GM18508 (cell line): ENCODE measurements at regions not wholly inside any gene's neighbourhood (a gene's known extent, or its start where the extent isn't known, plus 50 kb on each side); places are given as distances from the start of the nearest gene placed in this dataset.

Experiments used
- ATAC-seq: cut with Tn5 transposase; IDR thresholded peaks from one replicate; pipeline ENCODE4 v1.9.1; 2021; ENCODE audit warnings: moderate number of reproducible peaks; ENCODE audit not compliant: insufficient read depth, unreplicated experiment

DNA sequence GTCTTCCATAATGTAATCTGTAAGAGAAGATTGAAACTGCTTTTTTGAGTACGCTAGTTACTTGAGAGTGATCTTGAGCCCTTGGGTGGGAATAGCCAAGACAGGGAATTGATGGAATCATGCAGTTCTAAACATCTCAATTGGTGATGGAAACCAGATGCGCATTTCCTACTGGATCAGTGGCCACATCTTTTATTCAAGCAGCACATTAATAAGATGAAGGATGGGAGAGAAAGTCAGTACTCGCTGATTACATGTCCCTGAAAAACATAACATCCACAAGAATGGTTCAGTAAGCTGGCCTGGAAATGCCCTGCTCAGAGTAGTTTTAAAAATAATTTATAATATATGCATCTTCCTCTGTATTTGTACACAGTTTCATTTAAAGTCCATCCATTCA lies 833.8 kb downstream of the JRKL start:
- ATAC-seq, result no peak

DNA sequence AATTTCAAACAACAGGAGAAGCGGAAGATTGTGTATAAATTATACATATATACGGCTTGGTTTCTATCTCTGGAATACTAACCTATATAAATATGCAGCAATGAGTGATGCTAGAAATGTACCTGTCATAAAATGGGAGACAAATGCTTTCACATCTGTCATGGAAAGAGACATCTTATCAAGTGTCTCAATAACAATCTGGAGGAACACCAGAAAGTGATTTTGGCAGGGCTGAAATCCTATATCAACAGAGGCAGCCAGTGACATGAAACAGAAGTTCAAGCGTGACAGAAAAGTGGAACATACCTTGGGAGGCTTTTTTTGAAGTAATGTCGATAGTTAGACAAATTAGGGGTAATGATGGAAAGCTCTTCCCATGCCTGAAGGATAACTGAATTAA lies 834.6 kb downstream of the JRKL start:
- no peak for ATAC-seq

DNA sequence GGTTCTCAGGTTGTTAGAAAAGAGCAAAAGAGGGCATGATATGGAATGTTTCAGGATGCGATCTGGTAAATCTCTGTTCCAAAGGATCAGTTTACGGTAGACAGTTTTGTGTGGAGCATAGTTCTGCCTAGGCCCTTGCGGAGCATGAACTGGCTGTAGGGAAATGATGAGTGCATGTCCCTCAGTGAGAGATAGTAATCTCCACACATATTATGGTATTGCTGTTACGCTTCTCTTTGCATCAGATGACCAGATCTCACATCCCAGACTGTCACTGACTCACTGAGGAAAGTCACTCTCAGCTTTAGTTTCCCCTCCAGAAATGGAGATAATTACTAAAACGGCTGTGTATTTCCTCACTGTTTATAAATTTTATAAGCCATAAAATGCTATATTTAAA lies 836.0 kb downstream of the JRKL start:
- ATAC-seq, result no peak

DNA sequence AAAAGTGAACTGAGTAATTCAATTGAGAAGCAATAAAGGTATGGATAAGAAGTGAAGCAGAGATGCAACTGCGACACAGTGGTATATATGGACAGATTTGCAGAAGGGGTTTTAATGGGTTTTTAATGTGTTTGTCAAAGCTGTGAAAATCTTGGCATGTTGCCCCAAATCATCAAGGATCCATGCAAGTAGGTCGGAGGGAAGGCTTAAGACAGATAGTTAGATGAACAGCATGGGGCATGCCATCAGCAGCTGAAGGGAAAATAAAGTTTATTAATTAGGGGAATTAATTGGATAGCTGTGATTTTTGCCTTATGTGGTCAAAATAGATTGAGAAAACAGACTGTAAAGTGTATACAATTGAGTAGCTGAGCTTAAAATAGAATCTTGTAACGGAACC lies 840.1 kb downstream of the JRKL start:
- no peak for ATAC-seq

DNA sequence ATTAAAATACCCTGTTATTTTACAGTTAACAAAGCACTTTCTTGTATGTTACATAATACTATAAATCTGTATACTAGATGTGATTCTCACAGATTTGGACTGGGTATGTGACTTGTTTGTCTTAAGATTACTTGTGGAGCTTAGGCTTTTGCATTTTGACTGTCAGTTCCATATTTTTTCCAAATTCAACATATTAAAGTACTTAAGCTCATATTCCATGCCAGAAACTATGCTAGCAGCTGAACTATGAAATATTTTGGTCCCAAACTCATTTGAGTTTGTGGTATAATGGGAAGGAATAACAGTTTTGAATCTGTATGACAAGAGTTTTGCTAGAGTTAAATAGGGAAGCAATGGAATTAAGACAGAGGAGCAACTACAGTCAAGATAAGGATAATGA lies 841.4 kb downstream of the JRKL start:
- ATAC-seq, result no peak

DNA sequence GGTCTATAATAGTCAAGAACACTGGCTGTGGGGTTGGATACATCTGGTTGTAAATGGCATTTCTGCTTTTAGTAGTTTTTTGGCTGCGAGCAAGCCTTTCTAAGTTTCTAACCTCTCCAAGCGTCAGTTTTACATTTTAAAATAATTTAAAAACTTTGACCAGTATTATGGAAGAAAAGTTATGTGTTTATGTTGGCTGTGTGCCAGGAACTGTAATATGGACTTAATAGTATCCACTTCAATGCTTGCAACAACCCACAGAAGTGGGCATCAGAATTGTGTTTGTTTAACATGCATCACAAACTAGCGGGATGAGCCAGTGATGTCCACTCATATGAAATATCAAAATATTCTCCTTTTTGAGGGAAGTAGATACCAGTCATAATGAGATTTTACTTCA lies 844.2 kb downstream of the JRKL start:
- ATAC-seq, result no peak

DNA sequence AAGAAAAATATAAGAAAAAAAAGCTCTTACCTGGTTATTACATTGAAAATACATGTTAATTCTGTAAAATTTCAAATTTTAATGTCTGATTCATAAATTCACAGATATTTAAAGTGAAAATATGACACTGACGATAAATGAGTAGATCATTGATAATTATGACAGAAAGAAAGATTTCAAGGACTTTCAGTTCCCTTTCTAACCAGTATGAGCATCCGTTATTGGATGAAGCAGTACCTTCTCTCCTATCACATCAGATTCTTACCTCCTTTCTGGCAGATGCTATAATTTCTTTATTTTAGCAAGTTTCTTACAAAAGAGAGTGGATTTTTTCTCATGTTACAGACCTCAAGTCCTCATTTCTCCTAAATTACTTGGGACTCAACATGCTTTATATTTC lies 847.3 kb downstream of the JRKL start:
- ATAC-seq, result no peak

DNA sequence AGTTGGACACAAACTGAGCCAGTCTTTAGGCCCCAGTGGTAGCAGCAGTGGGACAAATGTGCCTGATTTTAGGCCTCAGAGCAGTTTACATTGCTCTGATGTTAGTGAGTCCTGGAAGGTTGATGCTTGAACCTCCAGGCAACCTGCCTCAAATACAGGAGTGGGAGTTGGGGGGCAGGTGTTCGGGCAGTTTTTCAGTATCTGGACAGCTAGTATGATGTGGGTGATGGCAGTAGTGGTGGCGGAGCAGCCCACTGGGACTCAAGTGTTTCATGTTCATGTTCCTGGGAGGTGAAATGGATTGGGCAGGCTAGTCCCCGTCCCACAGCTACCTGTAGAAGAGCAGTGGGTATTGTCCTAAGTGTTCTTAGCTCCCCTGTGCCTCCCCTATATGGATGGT lies 857.8 kb downstream of the JRKL start:
- no peak for ATAC-seq

DNA sequence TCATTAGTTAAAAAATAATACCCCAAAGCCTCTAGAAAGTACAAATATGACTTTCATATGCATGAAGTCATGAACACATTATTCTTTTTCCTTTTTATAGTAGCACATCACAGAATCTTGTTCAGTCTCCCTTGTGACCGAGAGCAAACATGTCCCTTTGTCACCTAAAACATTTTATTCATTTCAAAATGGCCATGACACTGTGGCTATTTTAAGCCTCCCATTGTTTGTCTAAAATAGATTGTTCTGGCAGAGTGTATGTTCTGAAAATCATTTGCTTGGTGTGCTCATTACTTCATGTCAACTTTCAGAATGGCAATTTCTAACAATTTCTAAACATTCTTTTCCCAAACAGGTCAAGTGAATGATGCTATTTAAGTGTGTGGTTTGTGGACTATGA lies 865.0 kb downstream of the JRKL start:
- no peak for ATAC-seq

DNA sequence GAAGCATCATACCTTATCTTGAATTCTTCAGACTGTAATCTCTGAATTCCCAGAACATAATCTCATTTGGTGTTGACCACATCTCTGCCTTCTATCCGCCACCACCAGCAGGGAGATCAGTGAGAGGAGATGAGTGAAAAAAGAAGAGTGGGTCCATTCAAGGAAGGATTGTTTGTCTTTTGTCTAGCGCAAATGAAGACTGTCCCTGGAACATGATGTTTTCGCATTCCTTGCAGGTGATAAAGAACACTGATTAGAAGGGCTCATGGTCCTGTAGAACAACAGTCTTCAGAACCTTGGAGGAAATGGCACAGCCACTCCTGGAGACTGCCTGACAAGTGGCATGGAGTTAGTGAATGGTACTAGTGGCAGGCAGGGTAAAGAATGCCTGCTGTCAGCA lies 869.6 kb downstream of the JRKL start:
- ATAC-seq, result no peak

DNA sequence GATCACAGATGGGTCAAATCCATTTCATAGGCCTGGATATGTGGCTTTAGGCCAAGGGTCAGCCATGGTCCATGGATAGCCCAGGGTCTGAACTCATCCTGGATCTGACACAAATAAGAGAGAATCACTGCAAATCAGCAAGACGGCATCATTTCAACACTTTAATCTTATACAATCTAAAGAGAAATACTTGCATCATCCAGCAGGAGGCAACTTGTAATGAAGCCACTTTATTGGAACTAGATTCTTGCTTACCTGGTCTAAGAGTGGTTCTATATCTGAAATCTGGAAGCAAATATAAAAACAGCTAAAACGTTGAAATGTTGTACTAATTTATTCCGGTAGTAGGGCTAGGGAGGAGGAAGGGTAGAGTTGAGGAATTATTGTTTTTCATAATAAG lies 870.1 kb downstream of the JRKL start:
- ATAC-seq, result no peak

DNA sequence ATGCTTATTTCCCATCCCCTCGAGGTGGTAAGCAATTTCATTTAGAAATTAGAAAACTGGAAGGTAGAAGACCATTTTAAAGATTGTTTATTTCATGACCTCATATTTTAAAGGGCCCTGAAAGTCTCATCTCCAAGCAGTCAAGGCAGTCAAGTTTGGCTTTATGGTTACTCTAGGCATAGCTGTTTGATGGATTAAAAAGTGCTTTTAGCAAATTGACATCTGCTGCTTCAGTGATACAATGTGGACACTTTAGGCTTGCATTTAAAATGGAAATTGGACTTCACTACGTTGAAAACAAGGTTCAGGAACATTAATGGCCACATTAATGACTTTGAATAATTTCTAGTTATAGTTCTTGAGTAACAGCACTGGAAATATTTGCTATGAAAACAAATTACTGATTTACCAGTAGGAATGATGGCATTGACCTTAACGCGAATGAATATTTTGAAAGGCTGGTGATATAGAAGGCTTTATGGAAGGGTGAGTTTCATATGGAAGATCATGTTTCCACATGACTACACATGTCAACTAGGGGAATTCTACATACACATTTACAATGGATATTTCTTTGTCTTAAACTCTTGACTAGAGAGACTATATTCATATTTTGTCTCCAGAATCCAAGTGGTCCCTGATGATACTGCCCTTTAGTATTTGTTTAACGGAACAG lies 873.5 kb downstream of the JRKL start:
- ATAC-seq, result no peak

DNA sequence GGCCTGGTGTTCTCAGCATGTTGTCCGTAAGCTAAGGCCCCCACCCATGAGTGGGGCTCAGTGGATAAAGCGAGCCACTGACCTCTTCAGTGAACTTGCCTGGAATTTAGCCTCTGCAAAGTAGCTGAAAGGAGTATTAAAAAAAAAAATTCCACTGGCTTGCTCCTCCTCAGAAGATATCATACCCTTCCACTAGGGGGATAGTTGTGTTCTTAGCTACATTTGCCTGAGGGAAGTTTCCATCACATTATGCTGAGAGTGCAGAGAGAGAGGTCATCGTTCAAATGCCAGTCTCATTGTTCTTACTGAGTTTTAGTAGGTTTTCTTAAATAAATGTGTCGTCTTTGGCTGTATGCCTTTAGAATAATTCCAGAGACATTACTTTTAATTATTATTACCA lies 879.7 kb downstream of the JRKL start:
- ATAC-seq, result no peak

DNA sequence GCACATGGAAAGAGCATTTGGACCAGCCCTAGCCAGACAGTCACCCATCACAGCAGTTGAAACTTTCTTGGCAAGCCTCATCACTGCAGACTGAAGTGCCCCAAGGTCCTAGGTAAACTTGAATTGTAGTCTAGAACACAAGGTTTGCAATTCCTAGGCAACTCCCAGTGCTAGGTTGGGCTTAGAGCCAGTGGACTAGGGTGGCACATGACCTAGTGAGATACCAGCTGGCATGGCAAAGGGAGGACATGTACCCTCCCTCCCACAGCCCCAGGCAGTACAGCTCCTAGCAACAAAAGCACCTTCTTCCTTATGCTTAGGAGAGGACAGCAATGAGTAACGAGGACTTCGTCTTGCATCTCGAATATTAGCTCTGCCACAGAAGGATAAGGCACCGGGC lies 889.5 kb downstream of the JRKL start:
- ATAC-seq, result no peak

DNA sequence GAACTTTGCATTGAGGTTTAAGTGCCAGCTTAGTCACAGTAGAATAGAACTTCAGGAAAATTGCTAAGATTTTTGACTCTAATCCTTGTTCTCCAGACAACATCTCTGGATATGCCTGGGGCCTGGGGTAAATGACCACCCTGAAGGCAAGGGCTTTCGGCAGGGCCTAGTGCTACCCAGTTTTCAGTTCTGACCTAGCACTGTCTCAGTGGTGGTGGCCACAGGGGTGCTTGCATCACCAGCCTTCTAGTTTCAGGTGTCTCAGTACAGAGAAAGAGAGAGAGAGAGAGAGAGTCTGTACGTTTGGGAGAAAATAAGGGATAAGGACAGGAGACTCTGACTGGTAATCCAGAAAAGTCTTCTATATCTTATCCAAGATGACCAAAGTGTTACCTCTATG lies 890.5 kb downstream of the JRKL start:
- no peak for ATAC-seq

DNA sequence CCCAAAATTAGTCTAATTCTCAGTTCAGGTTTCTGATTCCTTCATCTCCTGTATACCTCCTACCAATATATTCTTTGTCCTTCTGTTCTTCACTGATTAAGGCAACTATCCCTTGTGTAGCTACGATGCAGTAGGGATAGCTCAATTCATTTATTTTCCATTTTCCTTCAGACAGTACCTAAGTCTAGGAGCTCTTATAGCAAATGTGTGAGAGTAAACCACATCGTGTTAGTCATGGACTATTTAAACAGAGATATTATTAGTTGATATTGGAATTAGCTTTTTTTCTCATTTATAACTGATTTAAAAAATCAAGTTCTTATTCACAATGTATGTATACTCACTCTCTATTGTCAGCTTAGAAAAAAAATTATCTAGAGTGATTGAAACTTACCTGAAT lies 900.0 kb downstream of the JRKL start:
- no peak for ATAC-seq

DNA sequence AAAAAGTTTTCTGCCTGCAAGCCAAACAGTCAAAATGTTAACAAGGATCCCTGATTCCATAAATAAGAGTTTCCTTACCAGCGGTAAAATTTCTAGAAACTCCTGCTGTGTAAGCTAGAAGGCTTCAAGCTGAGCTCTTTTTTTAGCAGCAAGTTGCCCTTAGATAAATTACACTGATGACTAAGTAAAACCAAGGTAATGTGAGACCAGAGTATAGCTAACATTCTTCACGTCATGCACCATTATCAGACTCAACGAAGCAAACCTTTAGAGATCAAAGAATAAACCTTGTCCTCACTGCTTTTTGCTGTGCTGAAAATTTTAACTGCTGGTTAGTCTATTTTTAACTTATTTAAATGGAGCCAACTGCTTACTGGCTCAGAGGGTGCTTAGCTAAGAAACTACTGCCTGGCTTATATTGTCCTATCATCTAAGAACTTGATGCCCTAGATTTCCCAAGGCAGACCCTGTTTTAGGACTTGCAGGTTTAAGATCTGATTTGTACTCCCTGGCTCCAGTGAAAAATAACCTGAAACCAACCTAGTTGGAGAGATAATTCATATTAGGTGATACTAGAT lies 900.7 kb downstream of the JRKL start:
- no peak for ATAC-seq

DNA sequence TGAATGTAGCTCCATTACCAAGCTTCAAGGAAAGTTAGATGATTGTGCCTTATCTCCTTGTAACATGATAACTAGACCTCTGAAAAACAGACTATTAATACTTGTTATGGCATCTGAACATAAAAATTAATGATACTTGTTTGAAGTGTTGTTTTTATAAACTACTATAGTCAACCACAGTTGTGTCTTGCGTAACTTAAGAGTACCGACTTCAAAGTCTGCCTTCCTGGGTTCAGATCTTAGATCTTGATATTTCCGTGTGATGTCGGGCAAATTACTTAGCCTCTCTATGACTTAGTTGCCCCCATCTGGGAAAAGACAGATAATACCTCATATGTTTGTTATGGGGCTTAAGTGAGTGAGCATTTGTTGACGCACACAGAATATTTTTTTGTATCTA lies 906.5 kb downstream of the JRKL start:
- ATAC-seq, result no peak

DNA sequence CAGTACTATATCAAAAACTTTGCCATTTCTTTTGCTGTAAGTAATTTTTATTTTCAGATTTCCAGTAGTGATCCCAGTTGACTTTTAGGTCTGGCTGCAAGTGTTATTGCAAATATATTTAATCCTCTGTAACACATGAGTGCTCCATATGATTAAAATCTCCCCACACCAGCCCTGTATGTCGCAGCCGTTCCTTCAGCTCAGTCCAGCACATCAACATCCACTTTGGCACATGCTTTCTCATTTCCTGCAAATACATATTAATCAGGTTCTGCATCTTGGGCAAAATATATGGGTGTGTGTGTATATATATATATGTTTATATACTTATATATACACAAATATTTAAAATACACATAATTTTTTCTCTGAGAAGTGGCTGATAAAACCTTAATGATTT lies 919.5 kb downstream of the JRKL start:
- no peak for ATAC-seq

DNA sequence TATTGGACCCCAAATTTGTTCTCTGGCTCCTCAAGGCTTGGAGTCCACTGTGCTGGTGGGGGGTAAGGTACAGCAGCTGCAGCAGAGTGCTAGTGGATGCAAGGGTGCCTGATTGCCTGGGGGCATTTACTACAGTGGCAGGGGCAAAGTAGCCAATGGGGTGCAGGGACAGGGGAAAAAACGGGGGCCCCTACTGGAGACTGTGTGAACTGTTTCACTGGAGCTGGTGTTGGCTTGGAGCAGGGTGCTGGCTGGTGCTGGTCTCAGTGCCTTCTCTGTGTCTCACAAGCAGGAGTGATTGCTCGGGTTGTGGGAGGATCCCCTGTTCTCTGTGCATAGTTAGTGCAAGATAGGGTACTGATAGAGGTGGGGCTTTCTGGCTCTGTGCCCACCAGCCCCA lies 935.9 kb downstream of the JRKL start:
- no peak for ATAC-seq

DNA sequence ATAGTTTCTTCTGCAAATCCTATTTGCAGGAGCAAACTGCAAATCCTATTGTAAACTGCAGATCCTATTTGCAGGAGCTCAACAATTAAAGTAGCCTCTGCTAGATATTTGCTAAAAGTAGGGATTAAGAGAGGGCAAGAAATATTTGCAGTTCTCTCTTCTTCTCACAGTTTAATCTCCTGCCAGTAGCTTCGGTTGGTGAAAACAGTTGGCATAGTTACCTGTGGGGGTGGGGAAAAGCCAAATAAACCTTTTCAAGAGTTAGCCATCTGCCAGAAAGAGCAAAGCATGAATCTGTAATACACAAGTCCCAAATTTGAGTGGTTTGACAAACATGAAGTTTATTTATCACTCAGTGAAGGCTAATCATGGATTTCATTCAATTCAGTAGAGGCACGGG lies 942.5 kb downstream of the JRKL start:
- ATAC-seq, result no peak

DNA sequence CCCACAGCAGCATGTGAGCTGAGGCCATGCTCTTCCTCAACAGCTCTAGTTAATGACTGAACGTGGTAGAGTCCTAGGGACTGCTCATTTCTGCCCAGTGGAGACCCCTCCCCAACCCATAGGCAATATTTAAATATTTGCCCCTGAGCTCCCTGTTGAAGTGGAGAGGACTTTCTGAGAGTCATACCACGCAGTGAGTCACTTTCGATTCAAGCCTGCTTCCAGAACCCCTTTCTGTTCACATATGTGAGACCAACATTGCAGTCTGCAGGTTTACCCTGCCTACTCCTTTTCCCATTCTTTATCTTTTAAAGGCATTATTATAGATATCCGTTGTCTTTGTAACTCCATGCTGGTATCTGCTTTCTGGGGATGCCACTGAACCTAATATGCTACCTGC lies 946.3 kb downstream of the JRKL start:
- ATAC-seq, result no peak

DNA sequence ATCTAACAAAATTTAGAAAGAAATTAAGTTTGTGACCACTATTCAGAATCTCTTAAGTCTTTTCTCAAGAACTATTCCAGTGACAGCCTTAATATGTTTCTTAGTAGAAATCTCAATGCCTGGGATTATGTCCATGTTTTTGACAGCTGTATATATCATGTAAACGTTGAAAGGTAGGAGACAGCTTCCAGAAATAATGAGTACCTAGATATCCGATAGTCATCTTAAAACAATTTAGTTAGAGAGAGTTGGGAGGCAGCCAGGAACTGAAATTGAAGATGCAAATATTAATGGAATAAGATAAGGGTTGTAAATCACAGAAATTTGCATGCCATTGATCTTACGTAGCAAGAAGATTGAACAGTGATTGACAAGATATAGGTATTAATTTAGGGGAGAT lies 955.2 kb downstream of the JRKL start:
- no peak for ATAC-seq
